Fibroblast of lung (primary cell): ENCODE measurements at regions not wholly inside any gene's neighbourhood (a gene's known extent, or its start where the extent isn't known, plus 50 kb on each side); places are given as distances from the start of the nearest gene placed in this dataset.

ENCODE experiments used
- CTCF ChIP-seq, 2 donors: IDR thresholded peaks in 1 of 2; conservative IDR thresholded peaks in 1 of 2; 1 replicate in 1 of 2; 2 replicates in 1 of 2; pipeline ENCODE4 v1.5.1; 2011 to 2012; ENCODE audit warnings: low read length in 2 of 2, control low read depth in 1 of 2, inconsistent platforms in 1 of 2, low read depth in 1 of 2, mild to moderate bottlenecking in 1 of 2
- EZH2 ChIP-seq: IDR thresholded peaks from 2 replicates; pipeline ENCODE4 v1.5.1; 2012; ENCODE audit warnings: low read length, control low read depth, mild to moderate bottlenecking; ENCODE audit errors: missing control alignments

DNA sequence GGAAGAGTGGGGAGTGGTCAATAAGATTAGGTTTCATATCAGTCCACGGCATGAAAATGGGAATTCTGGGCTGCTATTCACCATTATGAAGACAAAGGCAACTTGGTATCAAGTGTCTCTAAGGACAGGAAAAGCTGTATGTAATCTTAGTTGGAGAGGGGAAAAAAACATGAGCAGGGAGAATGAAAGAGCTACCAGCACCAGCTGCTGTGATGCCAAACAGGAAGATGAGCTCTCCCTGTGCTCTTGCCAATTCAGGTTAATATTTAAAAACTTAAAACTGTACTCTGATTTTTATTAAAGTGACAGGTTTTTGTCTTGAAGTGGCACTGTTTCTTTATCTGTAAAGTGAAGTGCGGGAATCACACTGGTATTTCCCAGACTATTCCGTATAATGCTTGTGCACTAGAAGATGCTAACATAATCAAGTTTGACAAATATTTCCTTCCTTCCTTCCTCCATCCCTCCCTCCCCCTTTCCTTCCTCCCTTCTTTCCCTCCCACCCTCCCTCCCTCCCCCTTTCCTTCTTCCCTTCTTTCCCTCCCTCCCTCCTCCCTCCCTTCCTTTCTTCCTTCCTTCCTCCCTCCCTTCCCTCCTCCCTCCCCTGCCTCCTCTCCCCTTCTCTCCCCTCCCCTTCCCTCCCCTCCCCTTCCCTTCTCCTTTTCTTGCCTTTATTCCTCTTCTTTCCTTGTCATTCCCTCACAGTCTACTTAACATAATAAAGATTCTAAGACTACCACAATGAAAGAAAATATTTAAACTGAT, 1383.0 kb upstream of the C9orf72 start:
- TF ChIP-seq EZH2 (no peak), CTCF (conservative IDR thresholded peaks at IDR 0.05 in 1 of 2, IDR thresholded peaks at IDR 0.05 in 1 of 2; ENCODE audit: low read depth in 1 of 2, low read length in 2 of 2) (no peak)
